ENCODE measurements at regions not wholly inside any gene's neighbourhood (a gene's known extent, or its start where the extent isn't known, plus 50 kb on each side); places are given as distances from the start of the nearest gene placed in this dataset.

DNA sequence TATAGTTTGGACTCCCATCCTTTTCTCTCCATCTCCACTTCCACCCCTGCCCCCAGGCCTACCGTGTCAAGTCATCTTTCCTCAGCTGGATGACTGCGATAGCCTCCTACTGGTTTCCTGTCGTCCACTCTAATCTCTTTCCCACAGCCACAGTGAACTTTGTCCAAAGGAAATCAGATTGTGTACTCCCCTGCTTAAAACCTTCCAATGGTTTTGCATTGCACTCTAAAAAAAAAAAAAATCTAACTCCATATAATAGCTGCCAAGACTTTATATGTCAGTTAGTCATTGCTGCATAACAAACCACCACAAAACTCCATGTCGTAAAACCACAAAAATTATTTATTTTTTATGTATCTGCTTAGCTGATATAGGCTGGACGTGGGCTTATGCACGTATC is 160.2 kb upstream of the CCDC68 start:
- DNase-seq, result no peak

DNA sequence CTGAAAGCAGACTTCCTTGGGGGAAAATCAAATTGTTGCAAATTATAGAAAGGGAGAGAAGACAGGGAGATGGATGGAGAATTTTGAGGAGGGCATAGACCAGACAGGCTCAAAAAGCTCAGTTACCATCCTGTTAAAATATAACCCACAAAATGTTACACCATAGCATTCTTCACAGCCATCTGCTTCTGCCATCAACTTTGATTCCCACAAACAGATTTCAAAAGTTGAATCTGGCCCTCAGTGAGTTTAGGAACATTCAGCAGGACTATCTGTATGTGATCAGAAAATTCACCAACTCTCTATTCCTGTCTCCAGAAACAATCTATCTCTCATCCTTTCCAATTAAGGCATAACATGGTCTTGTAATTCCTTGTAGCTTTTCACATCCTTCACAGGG is 159.8 kb upstream of the CCDC68 start:
- DNase-seq, result no peak

GRCh38 chr18:55116863-55117262 is 157.6 kb upstream of the CCDC68 start:
- DNase-seq, result no peak

GRCh38 chr18:55115606-55116005 is 156.3 kb upstream of the CCDC68 start:
- DNase-seq, result no peak

DNA sequence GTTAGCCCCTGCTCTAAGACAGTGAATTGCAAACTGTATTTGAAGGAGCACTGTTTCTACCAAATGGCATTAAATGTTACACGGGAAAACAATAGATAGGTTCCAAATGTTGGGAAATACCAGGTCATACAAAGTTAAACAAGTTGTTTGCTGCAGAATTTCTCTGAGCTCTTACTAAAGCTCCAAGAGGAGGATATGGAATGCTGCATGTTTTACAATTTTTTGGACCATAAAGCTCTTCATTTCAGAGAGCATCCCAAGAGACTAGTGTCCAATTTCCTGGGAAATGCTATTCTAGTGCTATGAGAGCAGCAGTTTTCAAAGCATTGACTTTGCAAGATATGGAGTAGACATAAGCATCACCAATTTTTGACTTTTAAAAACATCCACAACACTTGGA is 155.6 kb upstream of the CCDC68 start:
- DNase-seq, result no peak

- no peak for DNase-seq
These were observed 154.5 kb upstream of the CCDC68 start for GRCh38 chr18:55113800-55114199.

- no peak for DNase-seq
These were observed 152.0 kb upstream of the CCDC68 start for GRCh38 chr18:55111271-55111670.

GRCh38 chr18:55110436-55110835 is 151.2 kb upstream of the CCDC68 start:
- DNase-seq, result no peak

GRCh38 chr18:55109818-55110414 is 150.7 kb upstream of the CCDC68 start:
- no peak for DNase-seq

DNA sequence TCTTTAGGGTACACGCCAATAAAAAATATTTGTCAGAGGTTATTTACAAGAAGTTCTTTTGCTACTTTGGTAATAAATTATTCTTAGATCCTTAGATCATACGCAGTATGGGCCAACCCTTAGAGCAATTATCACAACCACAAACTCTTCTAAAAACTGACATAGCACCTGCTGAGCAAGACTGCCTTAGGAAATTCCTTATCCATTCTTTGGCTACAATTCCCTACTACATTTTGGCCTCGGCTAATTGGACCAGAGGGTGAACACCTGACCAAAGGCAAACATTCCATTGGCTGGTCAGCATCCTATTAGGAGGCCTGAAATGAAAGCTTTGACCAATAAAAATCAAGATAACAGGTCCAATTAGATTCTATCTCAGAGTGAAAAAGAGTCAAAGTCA is 147.6 kb upstream of the CCDC68 start:
- no peak for DNase-seq

- DNase-seq, result no peak
These were observed 147.2 kb upstream of the CCDC68 start for GRCh38 chr18:55106466-55106865.

- no peak for DNase-seq
These were observed 146.6 kb upstream of the CCDC68 start for GRCh38 chr18:55105873-55106272.

- DNase-seq, result no peak
These were observed 143.7 kb upstream of the CCDC68 start for GRCh38 chr18:55102958-55103456.

GRCh38 chr18:55102501-55102900 is 143.2 kb upstream of the CCDC68 start:
- no peak for DNase-seq

GRCh38 chr18:55101458-55101824 is 142.2 kb upstream of the CCDC68 start:
- no peak for DNase-seq

DNA sequence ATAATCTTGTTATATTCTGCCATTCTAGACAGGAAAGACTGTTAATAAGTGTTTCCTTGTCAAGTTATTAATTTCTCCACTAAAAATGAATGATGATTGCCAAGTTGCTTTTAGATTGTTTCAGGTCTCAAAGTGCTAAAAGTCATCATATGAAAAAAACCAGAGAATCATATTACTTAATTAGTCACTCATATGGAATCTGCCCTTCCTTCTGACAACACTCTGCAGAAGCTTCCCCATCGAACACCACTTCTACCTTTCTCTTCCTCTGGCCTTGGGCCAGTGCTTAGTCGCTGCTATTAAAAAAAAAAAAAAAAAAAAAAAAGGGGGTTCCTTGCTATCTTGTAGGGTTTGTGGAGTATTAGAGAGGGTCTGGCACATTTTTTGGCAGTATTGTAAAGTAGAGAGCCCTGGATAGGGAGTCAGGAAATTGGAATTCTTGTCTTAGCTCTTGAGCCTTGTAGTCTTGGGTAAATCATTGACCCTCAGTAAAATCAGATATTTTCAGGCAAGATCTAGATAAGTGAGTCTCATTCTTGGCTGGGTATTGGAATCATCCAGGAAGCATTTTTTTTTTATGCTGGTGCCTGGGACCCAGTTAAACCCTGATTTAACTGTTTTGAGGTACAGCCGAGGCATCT is 141.7 kb upstream of the CCDC68 start:
- DNase-seq, result no peak

DNA sequence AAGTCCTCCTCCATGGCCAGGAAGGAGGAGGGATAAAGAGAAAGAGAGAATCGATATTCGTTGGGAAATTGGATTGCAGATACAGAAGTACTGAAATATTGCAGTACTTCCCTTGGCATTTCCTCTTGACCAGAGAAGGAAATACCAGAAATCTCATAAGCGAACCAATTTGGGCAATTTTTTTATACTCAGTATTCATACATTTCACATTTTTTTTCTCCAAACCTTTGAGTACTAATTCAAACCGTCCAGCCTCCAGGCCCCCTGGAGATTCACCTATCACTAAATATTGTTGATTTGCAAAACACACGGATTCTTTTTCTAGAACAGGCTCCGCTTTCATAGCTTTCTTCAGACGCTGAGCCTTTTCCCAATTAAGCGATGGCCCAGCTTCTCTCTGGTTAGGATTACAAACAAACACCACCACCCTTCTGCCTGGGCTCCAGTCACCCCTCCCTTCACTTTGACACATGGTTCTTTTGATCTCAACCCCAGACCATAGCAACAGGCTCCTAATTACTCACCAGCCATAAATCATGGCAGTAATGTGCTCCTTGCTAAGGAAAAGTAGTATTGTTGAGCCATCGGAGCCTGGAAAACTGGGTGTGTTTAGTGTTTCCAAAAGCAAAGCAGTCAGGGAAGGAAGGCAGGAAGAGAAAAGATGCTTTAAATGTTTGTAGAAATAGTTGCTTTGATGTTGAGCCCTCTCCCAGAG is 138.4 kb upstream of the CCDC68 start:
- no peak for DNase-seq

GRCh38 chr18:55096263-55096951 is 137.1 kb upstream of the CCDC68 start:
- DNase-seq, result peak; percentile 3

GRCh38 chr18:55095584-55095983 is 136.3 kb upstream of the CCDC68 start:
- no peak for DNase-seq

DNA sequence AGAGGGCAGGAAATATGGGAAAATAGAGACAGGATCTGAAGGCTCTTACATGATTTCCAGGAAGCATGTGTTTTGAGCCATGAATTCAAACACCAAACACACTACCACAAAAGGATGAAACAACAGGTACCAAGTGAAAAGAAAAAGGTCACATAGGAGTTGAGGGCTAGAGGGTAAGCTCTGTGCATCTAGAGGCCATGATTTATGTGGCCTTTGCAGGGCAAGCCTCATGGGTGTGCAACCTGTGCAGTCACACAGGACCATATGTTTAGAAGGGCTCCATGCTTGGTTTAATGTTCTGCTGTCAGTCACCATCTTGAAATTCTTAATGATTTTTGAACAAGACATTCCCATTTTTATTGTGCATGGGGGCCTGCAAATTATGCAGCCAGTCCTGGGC is 134.5 kb upstream of the CCDC68 start:
- DNase-seq, result no peak

DNA sequence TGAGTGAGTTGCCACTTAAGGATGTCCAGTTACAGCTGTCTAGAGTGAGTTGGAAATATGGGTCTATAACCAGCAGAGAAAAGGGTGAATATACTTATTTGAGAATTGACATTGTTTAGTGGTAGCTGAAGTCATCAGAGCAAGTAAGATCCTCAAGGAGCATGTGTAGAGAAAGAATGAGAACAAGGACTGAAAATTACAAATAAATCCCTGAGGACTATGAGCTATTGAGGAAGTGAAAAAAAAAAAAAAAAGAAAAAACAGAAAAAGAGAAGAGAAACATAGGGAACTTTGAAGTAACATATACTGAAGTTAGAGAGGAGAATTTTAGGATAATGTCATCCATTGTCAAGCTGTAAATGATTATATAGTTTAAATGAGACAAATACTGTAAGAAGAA is 134.0 kb upstream of the CCDC68 start:
- DNase-seq, result no peak

- no peak for DNase-seq
These were observed 132.9 kb upstream of the CCDC68 start for GRCh38 chr18:55092166-55092565.

DNA sequence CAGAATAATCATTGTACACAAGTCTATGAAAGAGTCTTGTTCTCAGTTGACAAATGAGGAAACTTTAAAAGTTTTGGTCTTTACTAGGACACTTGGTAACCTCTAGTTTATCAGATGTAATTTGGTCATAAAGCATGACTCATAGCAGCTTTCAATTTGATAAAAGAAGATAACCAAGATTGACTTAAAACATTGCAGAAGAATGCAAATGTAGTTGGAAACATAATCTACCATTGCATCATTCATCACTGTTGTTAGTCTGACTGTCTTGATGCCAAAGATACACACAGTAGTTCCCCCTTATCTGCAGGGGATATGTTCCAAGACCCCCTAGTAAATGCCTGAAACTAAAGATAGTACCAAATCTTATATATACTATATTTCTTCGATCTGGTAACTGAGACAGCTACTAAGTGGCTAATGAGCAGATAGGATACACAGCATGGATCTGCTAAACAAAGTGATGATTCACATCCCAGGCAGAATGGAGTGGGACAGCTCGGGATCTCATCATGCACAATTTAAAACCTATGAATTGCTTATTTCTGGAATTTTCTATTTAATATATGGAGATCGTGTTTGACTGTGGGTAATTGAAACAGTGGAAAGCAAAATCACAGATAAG is 131.4 kb upstream of the CCDC68 start:
- DNase-seq, result no peak

Measured in NCI-H1694 (cell line).